ENCODE measurements at regions not wholly inside any gene's neighbourhood (a gene's known extent, or its start where the extent isn't known, plus 50 kb on each side); places are given as distances from the start of the nearest gene placed in this dataset.

DNA sequence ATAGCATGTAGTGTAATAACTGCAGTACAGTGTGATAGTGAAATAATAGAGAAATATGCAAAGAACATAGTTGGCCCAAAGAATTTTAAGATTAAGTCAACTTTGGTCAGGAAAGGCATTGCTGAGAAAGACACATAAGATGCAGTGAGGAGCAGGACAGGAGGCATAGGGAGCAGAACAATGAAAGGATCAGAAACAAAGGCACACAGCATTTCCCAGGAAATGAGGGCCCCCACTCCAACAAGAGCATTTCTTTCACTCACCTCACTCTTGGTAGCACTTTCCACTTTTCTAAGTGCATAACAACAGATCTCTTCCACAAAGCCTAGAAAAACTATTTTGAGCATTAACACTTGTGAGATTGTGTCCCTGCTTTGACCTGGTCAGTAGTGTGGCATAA, 238.4 kb upstream of the FAT3 start:
- Histone ChIP-seq H3K4me1 (ENCODE audit: control insufficient read depth, insufficient read depth, low read length) (no peaks in the 10 kb centered on the region; the same call in 1 of the 2 replicates), H3K36me3 (ENCODE audit: control insufficient read depth, insufficient read depth, low read length) (no peaks in the 10 kb centered on the region), H3K27ac (ENCODE audit: low read depth, low read length) (no peak overlapping the region), H3K9me3 (ENCODE audit: control insufficient read depth, insufficient read depth, low read depth, low read length) (no peaks in the 10 kb centered on the region), H3K4me3 (ENCODE audit: low read depth, low read length) (no peak overlapping the region), H3K27me3 (ENCODE audit: control insufficient read depth, insufficient read depth, low read length) (no peaks in the 10 kb centered on the region), H3K9ac (ENCODE audit: low read length) (no peak overlapping the region)

DNA sequence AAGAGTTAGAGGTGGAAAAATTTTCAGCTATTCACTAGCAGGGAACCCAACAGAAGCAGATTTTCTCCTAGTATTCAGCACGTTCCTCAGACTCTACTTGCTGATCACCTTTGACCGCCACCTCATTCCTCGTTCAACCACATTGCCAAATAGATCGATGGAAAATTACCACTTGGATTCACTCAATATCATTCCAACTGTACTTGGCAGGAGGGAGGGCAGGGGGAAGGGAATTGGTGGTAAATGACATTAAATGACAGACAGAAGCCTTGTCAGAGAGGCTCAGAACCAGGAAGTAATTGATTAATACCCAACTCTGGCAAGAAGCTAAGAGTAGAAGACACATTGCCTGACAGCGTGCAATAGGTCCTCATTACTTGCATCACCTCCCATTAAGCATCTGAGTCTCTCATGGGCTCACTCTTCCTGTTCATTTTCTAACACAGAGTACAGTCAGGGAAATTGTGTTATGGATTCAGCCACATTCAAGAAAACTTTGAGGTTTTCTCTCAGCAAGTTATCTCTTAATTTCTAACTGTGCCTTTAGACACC, 240.5 kb upstream of the FAT3 start:
- no peak overlapping the region for H3K9ac ChIP-seq (ENCODE audit: low read length)
- H3K9me3 ChIP-seq (ENCODE audit: control insufficient read depth, insufficient read depth, low read depth, low read length), result no peaks in the 10 kb centered on the region
- H3K36me3 ChIP-seq (ENCODE audit: control insufficient read depth, insufficient read depth, low read length), result no peaks in the 10 kb centered on the region
- H3K27ac ChIP-seq (ENCODE audit: low read depth, low read length), result no peak overlapping the region
- H3K4me1 ChIP-seq (ENCODE audit: control insufficient read depth, insufficient read depth, low read length), result no peaks in the 10 kb centered on the region; the same call in 1 of the 2 replicates
- no peak overlapping the region for H3K4me3 ChIP-seq (ENCODE audit: low read depth, low read length)
- H3K27me3 ChIP-seq (ENCODE audit: control insufficient read depth, insufficient read depth, low read length), result no peaks in the 10 kb centered on the region

DNA sequence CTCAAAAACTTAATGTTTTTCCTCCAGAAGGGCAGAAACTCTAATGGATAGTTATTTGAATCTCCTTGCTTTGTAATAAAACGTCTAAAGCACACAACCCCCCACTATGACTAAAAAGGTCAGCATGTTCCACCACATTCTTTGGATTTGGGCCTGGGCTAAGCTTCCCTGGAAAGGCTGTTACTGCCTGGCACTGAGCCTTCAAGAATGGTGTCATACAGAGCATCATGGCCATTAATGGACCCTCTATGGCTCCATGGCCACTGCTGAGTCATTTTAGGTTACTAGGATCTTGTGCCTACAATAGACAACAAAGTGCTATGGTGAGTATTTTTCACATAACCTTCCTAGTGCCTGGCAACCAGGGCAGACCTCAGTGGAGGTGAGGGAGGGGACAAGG, 242.6 kb upstream of the FAT3 start:
- H3K4me3 ChIP-seq (ENCODE audit: low read depth, low read length), result no peak overlapping the region
- no peaks in the 10 kb centered on the region for H3K27me3 ChIP-seq (ENCODE audit: control insufficient read depth, insufficient read depth, low read length)
- no peak overlapping the region for H3K9ac ChIP-seq (ENCODE audit: low read length)
- no peaks in the 10 kb centered on the region for H3K36me3 ChIP-seq (ENCODE audit: control insufficient read depth, insufficient read depth, low read length)
- no peak overlapping the region for H3K27ac ChIP-seq (ENCODE audit: low read depth, low read length)
- no peaks in the 10 kb centered on the region; the same call in 1 of the 2 replicates for H3K4me1 ChIP-seq (ENCODE audit: control insufficient read depth, insufficient read depth, low read length)
- H3K9me3 ChIP-seq (ENCODE audit: control insufficient read depth, insufficient read depth, low read depth, low read length), result no peaks in the 10 kb centered on the region

DNA sequence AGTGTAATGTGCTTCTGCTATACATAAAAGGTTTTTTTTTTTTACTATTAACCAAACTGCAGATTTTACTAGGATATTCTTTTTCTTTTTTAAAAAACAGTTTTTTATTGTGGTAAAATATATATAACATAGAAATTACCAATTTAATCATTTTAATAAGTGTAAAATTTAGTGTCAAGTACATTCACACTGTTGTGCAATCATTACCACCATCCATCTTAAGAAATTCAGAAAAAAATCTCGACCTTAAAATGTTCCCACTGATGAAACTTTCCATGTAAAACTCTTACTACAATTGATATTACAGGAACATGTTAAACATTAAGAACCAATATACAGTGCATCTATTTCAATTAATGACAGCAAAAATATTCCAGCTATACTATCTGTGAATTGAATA, 244.8 kb upstream of the FAT3 start:
- Histone ChIP-seq H3K4me1 (ENCODE audit: control insufficient read depth, insufficient read depth, low read length) (no peaks in the 10 kb centered on the region), H3K27me3 (ENCODE audit: control insufficient read depth, insufficient read depth, low read length) (no peaks in the 10 kb centered on the region), H3K9me3 (ENCODE audit: control insufficient read depth, insufficient read depth, low read depth, low read length) (no peaks in the 10 kb centered on the region), H3K9ac (ENCODE audit: low read length) (no peak overlapping the region), H3K27ac (ENCODE audit: low read depth, low read length) (no peak overlapping the region), H3K4me3 (ENCODE audit: low read depth, low read length) (no peak overlapping the region), H3K36me3 (ENCODE audit: control insufficient read depth, insufficient read depth, low read length) (no peaks in the 10 kb centered on the region)

DNA sequence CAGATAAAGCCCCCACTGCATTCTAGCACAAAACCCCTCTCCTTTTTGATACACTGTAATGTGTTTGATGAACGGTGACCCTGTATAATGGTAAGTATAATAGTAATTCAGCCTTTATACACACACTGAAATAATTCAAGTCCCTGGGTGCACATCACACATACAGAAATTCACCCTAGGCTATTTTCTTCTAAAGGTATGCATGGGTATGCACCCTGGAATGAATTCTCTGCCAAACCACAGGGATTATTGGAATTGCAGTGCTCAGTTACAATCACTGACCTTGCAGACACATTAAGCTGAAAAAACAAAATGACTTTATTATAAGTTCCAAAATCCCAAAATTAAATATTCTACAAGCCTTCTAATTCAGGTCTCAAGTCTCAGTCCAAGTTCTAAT, 245.9 kb upstream of the FAT3 start:
- no peaks in the 10 kb centered on the region for H3K9me3 ChIP-seq (ENCODE audit: control insufficient read depth, insufficient read depth, low read depth, low read length)
- H3K9ac ChIP-seq (ENCODE audit: low read length), result no peak overlapping the region
- H3K27me3 ChIP-seq (ENCODE audit: control insufficient read depth, insufficient read depth, low read length), result no peaks in the 10 kb centered on the region
- H3K4me1 ChIP-seq (ENCODE audit: control insufficient read depth, insufficient read depth, low read length), result no peaks in the 10 kb centered on the region
- no peaks in the 10 kb centered on the region for H3K36me3 ChIP-seq (ENCODE audit: control insufficient read depth, insufficient read depth, low read length)
- no peak overlapping the region for H3K27ac ChIP-seq (ENCODE audit: low read depth, low read length)
- H3K4me3 ChIP-seq (ENCODE audit: low read depth, low read length), result no peak overlapping the region

DNA sequence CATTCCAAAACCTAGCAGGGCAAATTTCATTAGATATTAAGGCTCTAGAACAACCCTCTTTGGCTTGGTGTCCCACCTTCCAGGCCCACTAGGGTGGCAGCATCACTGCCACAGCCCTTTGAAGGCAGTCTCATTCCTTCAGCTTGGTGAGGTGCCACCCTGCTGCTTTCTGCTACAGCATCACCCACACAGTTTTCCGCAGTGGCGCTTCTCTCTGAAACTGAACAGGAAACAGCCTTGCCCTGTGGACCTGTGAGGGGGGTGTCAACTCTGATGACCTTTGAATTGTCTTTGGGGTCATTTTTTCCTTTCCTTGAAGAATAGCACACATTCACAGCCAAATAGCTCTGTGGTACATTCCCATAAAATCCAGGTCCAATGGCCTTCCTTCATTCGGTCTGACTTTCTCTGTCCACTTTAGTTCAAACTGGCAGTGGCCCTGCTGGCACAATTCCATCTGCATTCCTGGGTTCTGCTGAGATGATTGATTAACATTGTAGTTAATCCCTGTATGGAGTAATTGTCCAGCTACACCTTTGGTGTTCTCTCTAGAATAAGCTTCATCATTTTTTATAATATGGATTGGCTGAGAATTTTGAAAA, 251.9 kb upstream of the FAT3 start:
- H3K9me3 ChIP-seq (ENCODE audit: control insufficient read depth, insufficient read depth, low read depth, low read length), result no peaks in the 10 kb centered on the region
- H3K36me3 ChIP-seq (ENCODE audit: control insufficient read depth, insufficient read depth, low read length), result no peaks in the 10 kb centered on the region
- no peak overlapping the region for H3K27ac ChIP-seq (ENCODE audit: low read depth, low read length)
- no peak overlapping the region for H3K4me3 ChIP-seq (ENCODE audit: low read depth, low read length)
- H3K4me1 ChIP-seq (ENCODE audit: control insufficient read depth, insufficient read depth, low read length), result no peaks in the 10 kb centered on the region
- no peaks in the 10 kb centered on the region for H3K27me3 ChIP-seq (ENCODE audit: control insufficient read depth, insufficient read depth, low read length)
- no peak overlapping the region for H3K9ac ChIP-seq (ENCODE audit: low read length)

DNA sequence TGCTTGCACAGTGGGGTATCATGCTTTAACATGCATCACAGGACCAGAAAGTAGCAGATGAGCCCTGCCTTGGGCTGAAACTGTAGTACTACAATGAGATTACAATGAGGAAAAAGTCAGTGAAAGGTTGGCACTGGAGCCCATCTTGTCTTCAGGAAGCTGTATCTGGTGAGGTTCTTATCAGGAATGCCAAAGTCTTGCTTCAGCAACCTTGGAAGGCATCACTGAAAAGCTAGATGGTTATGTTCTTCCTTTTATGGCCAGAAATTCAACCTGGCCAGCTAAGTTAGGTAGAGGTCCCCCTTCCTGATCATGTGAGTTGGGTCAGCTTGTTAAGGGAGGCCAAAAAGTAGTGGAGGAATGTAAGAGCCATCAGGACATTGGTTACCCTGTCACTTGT, 254.0 kb upstream of the FAT3 start:
- Histone ChIP-seq H3K4me1 (ENCODE audit: control insufficient read depth, insufficient read depth, low read length) (no peaks in the 10 kb centered on the region), H3K4me3 (ENCODE audit: low read depth, low read length) (no peak overlapping the region), H3K27me3 (ENCODE audit: control insufficient read depth, insufficient read depth, low read length) (no peaks in the 10 kb centered on the region), H3K9ac (ENCODE audit: low read length) (no peak overlapping the region), H3K27ac (ENCODE audit: low read depth, low read length) (no peak overlapping the region), H3K36me3 (ENCODE audit: control insufficient read depth, insufficient read depth, low read length) (no peaks in the 10 kb centered on the region), H3K9me3 (ENCODE audit: control insufficient read depth, insufficient read depth, low read depth, low read length) (no peaks in the 10 kb centered on the region)

DNA sequence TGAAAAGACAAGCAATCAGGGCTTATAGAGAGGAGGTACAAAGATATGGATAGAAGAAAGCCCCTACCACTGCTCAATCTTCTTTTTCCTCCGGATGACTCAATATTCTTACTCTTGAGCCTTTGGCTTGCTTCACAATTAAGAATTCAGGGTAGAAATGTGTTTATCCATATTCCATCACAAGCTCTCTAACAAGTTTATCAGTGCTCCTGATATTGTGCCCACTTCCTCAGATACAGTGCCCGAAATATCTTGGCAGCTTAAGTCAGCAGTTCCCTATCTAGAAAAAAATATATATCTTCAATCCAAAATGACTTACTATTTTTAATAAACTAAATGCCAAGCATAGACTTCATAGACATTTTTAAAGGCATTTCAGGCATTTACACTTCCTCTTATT, 255.1 kb upstream of the FAT3 start:
- H3K4me1 ChIP-seq (ENCODE audit: control insufficient read depth, insufficient read depth, low read length), result no peaks in the 10 kb centered on the region
- H3K36me3 ChIP-seq (ENCODE audit: control insufficient read depth, insufficient read depth, low read length), result no peaks in the 10 kb centered on the region
- no peaks in the 10 kb centered on the region for H3K9me3 ChIP-seq (ENCODE audit: control insufficient read depth, insufficient read depth, low read depth, low read length)
- H3K27me3 ChIP-seq (ENCODE audit: control insufficient read depth, insufficient read depth, low read length), result no peaks in the 10 kb centered on the region
- no peak overlapping the region for H3K4me3 ChIP-seq (ENCODE audit: low read depth, low read length)
- H3K27ac ChIP-seq (ENCODE audit: low read depth, low read length), result no peak overlapping the region
- no peak overlapping the region for H3K9ac ChIP-seq (ENCODE audit: low read length)

DNA sequence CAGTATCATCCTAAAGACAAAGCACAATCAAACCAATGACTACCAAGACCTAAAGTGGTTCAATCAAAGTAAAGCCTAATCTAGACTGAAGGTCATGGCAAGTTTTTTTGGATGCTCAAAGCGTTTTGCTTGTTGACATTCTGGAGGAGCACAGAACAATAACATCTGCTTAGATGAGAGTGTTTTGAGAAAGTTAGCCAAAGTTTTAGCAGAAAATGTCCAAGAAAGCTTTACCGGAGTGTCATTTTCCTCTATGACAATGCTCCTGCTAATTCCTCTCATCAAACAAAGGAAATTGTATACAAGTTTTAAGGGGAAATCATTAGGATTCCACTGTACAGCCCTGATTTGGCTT, 256.9 kb upstream of the FAT3 start:
- no peaks in the 10 kb centered on the region for H3K9me3 ChIP-seq (ENCODE audit: control insufficient read depth, insufficient read depth, low read depth, low read length)
- H3K36me3 ChIP-seq (ENCODE audit: control insufficient read depth, insufficient read depth, low read length), result no peaks in the 10 kb centered on the region
- H3K4me3 ChIP-seq (ENCODE audit: low read depth, low read length), result no peak overlapping the region
- no peak overlapping the region for H3K9ac ChIP-seq (ENCODE audit: low read length)
- H3K4me1 ChIP-seq (ENCODE audit: control insufficient read depth, insufficient read depth, low read length), result no peaks in the 10 kb centered on the region
- H3K27ac ChIP-seq (ENCODE audit: low read depth, low read length), result no peak overlapping the region
- no peaks in the 10 kb centered on the region for H3K27me3 ChIP-seq (ENCODE audit: control insufficient read depth, insufficient read depth, low read length)

DNA sequence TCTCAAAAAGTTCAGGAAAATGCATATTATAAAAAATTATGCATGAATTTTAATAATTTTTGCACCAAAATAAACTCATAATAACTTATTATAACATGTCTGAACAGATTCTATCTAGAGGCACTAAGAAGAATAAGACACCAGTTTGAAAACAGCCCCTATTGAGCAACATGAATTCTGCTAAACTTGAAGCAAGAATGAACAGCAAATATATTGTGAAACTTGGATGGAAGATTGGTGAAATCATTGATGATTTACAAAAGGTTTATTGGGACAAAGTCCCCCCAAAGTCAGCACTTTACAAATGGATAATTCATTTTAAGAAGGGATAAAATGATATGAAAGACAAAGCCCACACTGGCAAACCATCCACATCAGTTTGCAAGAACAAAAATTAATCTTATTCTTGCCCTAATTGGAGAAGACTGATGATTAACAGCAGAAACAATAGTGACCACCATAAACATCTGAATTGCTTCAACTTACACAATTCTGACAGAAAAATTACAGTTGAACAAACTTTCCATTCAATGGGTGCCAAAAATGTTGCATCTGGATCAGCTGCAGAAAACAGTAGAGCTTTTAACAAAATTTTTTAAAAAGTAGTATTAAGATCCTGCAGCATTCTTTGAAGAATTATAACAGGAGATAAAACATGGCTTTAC, 257.5 kb upstream of the FAT3 start:
- H3K36me3 ChIP-seq (ENCODE audit: control insufficient read depth, insufficient read depth, low read length), result no peaks in the 10 kb centered on the region
- no peaks in the 10 kb centered on the region for H3K4me1 ChIP-seq (ENCODE audit: control insufficient read depth, insufficient read depth, low read length)
- no peak overlapping the region for H3K27ac ChIP-seq (ENCODE audit: low read depth, low read length)

DNA sequence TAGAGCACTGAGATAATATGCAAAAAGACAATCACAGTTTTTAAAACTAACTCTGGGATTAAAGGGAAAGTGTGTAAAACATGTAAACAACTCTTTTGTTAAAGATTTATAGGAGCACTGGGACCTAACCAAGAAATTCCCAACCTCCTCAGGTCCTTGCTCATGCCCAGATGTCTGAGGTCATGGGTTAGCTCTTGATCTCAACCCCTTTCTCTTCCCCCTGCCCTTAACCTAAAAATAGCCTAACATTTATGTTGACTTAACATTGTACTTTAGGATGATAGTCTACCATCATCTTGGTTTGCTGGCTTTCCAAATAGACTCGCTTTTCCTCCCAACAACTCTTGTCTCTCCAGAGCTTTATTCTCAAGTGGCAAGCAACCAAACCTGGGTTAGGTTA, 258.2 kb upstream of the FAT3 start:
- H3K4me3 ChIP-seq (ENCODE audit: low read depth, low read length), result no peak overlapping the region
- no peaks in the 10 kb centered on the region for H3K36me3 ChIP-seq (ENCODE audit: control insufficient read depth, insufficient read depth, low read length)
- H3K4me1 ChIP-seq (ENCODE audit: control insufficient read depth, insufficient read depth, low read length), result no peaks in the 10 kb centered on the region
- no peak overlapping the region for H3K9ac ChIP-seq (ENCODE audit: low read length)
- no peak overlapping the region for H3K27ac ChIP-seq (ENCODE audit: low read depth, low read length)
- no peaks in the 10 kb centered on the region for H3K9me3 ChIP-seq (ENCODE audit: control insufficient read depth, insufficient read depth, low read depth, low read length)
- no peaks in the 10 kb centered on the region for H3K27me3 ChIP-seq (ENCODE audit: control insufficient read depth, insufficient read depth, low read length)

More for the DNA sequence above, 257.5 kb upstream of the FAT3 start:
- no peak overlapping the region for H3K4me3 ChIP-seq (ENCODE audit: low read depth, low read length)
- no peaks in the 10 kb centered on the region for H3K27me3 ChIP-seq (ENCODE audit: control insufficient read depth, insufficient read depth, low read length)
- H3K9ac ChIP-seq (ENCODE audit: low read length), result no peak overlapping the region
- H3K9me3 ChIP-seq (ENCODE audit: control insufficient read depth, insufficient read depth, low read depth, low read length), result no peaks in the 10 kb centered on the region
